ENCODE measurements at regions not wholly inside any gene's neighbourhood (a gene's known extent, or its start where the extent isn't known, plus 50 kb on each side); places are given as distances from the start of the nearest gene placed in this dataset.

- TF ChIP-seq CTCF (IDR thresholded peaks at IDR 0.05) (no peak), POLR2A (IDR thresholded peaks at IDR 0.05) (no peak)
Observed at GRCh38 chr14:39755269-39755878, 323.1 kb upstream of the FBXO33 start.
